AG10803 (cell line): ENCODE measurements at regions not wholly inside any gene's neighbourhood (a gene's known extent, or its start where the extent isn't known, plus 50 kb on each side); places are given as distances from the start of the nearest gene placed in this dataset.

Experiments used
- DNase-seq: peaks from one replicate; pipeline ENCODE4 v3.0.0; 2010; ENCODE audit warnings: low read depth
- H3K4me3 ChIP-seq: 2 replicates; pipeline ENCODE4 v1.5.1; 2011; ENCODE audit warnings: mild to moderate bottlenecking, low read length, control low read depth
- CTCF ChIP-seq: conservative IDR thresholded peaks from 2 replicates; pipeline ENCODE4 v1.5.1; 2011; ENCODE audit warnings: mild to moderate bottlenecking, low read length, control low read depth, inconsistent platforms

DNA sequence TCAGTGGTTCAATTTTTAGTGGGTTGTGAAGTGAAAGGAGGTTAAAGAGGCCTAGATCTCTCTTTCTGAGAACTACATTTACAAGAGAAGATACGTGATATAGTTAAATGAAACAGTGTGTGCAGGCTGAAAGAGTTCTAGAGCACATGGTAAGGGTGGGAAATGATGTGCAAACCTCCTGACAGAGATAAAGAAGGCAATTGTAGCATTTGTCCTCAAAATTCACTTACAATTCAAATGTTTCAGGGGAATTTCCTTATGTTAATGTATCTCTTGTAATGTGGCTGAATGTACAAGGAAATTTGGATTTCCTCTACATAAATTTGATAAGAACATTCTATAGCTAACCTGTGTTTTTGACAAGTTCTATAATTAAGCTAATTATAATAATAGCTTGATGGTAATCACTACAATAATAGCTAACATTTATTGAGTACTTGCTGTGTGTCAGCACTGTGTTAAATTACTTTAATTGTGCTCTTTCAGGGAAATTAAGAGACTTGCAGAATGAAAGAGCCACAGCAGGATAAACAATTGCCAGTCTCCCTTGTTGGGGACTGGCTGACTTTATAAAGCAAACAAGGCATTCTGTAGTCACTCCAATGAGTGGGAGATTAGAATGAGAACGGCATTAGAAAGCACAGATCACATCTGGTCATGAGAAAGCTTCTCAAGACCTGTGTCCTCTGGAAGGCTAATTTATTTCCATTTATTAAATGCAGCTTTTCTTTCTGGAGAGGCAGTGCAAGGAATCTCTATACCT is 139.7 kb upstream of the TMEM72 start:
- DNase-seq, result no peak
- H3K4me3 ChIP-seq, result no peak overlapping the region

GRCh38 chr10:44773565-44773964 is 137.6 kb upstream of the TMEM72 start:
- no peak overlapping the region for H3K4me3 ChIP-seq
- no peak for DNase-seq
- no peak for TF ChIP-seq CTCF

More for the DNA sequence above, 139.7 kb upstream of the TMEM72 start:
- no peak for TF ChIP-seq CTCF

GRCh38 chr10:44774676-44775401 is 136.3 kb upstream of the TMEM72 start:
- H3K4me3 ChIP-seq, result no peak overlapping the region
- peak; percentile 61 for DNase-seq
- no peak for TF ChIP-seq CTCF

DNA sequence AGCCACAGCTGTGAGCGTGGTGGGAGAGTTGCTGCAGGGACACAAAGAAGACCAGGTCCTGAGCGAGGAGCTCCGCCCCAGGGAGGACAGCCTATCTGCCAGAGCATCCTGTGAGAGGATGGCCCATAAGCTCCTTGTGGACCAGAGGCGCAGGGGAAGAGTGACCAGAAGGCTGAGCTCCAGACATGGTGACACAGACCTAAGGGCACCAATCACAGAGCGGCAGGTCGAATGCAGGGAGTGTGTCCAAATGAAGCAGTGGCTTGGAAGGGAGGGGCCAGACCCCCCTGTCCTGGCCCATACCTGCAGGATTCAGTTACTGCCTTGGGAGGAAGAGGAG is 135.8 kb upstream of the TMEM72 start:
- H3K4me3 ChIP-seq, result no peak overlapping the region
- no peak for TF ChIP-seq CTCF
- DNase-seq, result no peak

DNA sequence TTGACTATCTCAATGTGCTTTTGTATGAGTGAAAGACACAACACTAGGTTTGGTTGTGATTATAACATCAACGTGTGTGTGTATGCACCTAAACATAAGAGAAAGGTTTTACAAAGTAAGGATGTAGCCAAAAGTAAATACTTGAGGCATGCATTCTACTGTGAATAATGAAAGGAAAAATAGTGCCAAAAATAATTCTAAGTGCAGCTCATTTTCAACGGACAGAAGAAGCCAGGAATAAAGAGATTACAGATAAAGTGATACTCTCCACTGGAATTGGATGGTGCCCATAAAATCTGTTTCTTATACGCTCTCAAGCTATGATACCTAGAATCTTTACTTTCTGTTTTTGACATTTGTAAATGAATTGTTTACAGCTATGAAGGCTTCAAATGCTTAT is 135.0 kb upstream of the TMEM72 start:
- DNase-seq, result no peak
- no peak for TF ChIP-seq CTCF
- no peak overlapping the region for H3K4me3 ChIP-seq

DNA sequence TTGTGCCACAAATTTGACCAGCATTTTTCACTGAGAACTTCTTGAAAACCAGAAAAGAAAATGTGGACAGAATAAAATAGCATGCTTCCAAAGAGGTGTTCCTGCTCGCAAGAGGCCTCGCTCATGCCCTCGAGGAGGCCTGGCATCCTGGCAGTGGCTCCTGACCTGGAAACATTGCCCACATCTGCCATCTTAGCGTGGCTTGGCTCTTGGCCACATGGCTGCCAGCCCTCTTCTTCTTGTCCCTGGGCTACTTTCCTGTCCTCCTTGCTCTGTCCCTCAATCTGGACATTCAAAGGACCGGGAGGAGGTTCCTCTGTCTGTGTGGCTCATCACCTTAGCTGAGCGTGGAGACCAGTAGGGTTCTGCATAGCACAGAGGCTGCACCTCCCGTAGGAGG is 131.6 kb upstream of the TMEM72 start:
- no peak overlapping the region for H3K4me3 ChIP-seq
- no peak for DNase-seq
- no peak for TF ChIP-seq CTCF

DNA sequence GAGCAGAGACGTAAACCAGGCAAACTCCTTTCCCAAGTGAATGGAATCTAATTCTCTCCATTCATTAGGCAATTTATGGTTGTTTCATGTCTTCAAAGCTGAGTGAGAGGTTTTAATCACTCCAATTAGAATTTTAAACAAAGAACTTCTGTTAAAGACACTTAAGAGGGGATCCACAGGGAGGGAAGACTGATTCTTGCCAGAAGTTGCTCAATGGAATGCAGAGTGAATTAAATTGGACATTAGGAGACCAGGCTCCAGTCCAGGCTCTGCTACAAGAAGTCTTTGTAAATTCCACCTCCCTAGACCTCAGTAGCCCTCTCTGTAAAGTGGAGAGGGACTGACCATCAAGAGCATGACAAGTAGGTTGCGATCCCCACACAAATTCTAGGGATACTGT is 130.7 kb upstream of the TMEM72 start:
- no peak for TF ChIP-seq CTCF
- DNase-seq, result peak; percentile 52
- H3K4me3 ChIP-seq, result no peak overlapping the region
